NCI-H2227 (cell line): ENCODE measurements at regions not wholly inside any gene's neighbourhood (a gene's known extent, or its start where the extent isn't known, plus 50 kb on each side); places are given as distances from the start of the nearest gene placed in this dataset.

Experiments
- DNase-seq: peaks from one replicate; lab custom pipeline; 2025; ENCODE audit not compliant: unreplicated experiment; lab: John Stamatoyannopoulos, UW

- no peak for DNase-seq
Observed at GRCh38 chr2:12964904-12965539, 248.3 kb downstream of the TRIB2 start.

- no peak for DNase-seq
Observed at GRCh38 chr2:12965540-12966269, 249.0 kb downstream of the TRIB2 start.

- no peak for DNase-seq
Observed at GRCh38 chr2:12967804-12968203, 251.1 kb downstream of the TRIB2 start.

DNA sequence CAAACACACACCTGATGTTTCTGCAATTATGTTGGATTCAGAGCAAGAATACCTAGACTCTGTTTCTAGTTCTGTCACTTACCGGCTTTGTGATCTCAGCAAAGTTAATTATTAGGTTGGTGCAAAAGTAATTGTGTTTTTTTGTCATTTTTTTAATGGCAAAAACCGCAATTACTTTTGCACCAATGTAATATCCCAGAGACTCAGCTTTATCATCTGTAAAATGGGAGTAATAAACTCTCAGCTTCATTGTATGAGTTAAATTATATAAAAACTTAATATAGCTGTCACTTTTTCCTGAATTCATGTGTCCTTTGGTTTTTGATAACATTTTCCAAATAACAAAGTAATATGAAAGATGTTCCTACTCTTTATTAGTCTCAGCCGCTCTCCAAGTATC, 251.7 kb downstream of the TRIB2 start:
- DNase-seq: no peak

DNA sequence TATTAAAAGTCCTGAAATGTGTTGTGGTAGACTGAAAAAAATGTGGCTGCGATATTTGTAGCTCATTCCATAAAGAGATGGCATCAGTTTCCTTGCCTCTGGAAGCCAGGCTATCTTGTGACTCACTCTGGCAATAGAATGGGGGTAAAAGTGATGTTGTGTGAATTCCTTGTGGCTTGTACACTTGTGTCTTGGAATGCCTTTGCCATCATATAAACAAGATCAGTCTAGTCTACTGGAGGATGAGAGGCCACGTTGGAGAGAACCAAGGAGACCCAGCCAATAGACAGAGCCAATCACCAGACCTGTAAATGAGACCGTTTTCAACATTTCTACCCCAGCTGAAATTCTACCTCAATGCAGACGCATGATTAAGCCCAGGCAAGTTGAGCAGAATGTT, 254.1 kb downstream of the TRIB2 start:
- DNase-seq: no peak

- no peak for DNase-seq
Observed at GRCh38 chr2:12971581-12972365, 255.0 kb downstream of the TRIB2 start.

- DNase-seq: no peak
Observed at GRCh38 chr2:12978066-12978835, 261.5 kb downstream of the TRIB2 start.

- no peak for DNase-seq
Observed at GRCh38 chr2:12979066-12979465, 262.3 kb downstream of the TRIB2 start.

DNA sequence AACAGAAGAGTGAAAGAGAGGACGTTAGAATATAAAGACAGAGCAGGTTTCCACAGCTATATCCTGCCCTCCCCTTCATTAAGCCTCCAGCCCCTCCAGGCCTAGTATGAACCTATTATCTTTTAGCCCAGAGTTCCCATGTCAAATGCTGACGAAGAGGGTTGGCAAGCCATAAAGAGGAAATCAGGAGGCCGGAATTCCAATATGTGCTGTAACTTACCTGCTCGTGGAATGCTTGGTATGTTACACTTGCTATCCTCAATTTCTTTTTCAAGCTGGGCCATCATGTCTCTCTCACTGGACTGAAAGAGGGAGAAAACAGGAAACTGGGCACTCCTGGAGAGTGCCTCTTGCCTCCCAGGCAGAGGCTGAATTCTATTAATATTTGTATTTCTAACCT, 264.1 kb downstream of the TRIB2 start:
- DNase-seq: no peak

GRCh38 chr2:12982149-12982584, 265.4 kb downstream of the TRIB2 start:
- no peak for DNase-seq

DNA sequence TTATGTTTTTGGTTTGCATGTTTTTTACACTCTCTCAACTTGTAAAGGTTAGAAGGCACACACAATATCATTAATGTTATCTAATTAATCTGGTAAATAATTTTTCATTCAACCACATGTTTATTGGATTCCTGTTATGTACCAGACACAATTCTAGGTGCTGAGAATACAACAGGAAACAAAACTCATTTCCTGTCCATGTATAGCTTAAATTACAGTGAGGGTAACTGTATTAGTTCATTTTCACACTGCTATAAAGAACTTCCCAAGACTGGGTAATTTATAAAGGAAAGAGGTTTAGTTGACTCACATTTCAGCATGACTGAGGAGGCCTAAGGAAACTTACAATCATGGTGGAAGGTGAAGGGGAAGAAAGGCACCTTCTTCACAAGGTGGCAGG, 270.5 kb downstream of the TRIB2 start:
- no peak for DNase-seq

GRCh38 chr2:12988279-12988678, 271.5 kb downstream of the TRIB2 start:
- no peak for DNase-seq

DNA sequence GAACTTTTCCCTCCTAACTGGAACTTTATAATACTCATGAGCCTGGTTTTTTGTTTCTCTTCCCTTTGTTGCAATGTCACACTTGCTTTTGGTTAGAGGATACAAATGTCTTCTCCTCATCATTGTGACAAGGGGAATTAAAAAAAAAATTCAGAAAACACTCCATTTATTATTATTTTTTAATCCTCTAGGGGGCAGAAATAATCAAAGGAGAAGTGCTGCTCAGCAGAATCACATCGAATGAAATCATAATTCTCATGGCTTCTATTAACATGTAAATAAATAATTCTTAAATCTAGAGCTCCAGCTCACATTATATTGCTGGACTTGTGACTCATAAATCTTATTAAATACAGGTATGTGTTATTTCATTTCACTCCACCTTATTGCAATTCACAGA, 273.8 kb downstream of the TRIB2 start:
- DNase-seq: peak; percentile 25

DNA sequence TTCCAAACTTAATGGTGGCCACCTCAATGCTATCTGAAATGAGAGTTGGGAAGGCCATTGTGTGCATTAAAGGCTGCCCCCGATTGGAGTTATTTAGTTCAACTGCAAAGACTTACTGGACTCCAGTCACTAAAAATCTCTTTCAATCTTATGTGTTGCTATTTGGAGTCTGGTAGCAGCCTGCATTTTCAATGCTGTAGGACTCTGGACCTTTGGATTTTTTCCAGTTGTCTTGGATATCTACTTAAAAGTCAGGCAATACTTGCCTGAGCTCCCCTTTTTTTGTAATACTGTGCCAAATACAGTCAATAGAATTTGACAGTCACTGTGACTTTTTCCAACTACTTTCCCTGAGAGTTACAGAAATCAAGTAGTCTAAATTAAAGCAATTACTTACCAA, 281.9 kb downstream of the TRIB2 start:
- DNase-seq: no peak

GRCh38 chr2:13000664-13001363, 284.1 kb downstream of the TRIB2 start:
- no peak for DNase-seq

GRCh38 chr2:13001408-13001807, 284.7 kb downstream of the TRIB2 start:
- DNase-seq: no peak

GRCh38 chr2:13002536-13003331, 286.0 kb downstream of the TRIB2 start:
- no peak for DNase-seq

- no peak for DNase-seq
Observed at GRCh38 chr2:13003500-13003899, 286.8 kb downstream of the TRIB2 start.

DNA sequence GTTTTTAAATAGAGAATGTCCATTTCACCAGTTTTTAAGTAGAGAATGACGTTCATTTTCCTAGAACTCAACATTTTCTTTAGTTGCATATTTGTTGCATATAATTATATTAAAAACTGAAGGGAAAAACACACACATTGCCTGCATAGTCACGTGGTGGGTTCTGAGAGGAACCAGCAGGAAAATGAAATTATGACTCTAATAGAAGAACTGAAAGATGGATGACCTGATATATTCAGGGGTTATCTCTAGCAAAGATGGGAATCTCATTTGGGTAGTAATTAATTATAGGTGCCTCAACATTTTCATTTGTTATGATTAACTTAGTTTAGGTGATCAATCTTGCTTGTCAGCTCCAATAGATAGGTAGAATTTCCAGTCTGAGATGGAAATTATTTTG, 288.3 kb downstream of the TRIB2 start:
- no peak for DNase-seq
